ENCODE measurements at regions not wholly inside any gene's neighbourhood (a gene's known extent, or its start where the extent isn't known, plus 50 kb on each side); places are given as distances from the start of the nearest gene placed in this dataset.

DNA sequence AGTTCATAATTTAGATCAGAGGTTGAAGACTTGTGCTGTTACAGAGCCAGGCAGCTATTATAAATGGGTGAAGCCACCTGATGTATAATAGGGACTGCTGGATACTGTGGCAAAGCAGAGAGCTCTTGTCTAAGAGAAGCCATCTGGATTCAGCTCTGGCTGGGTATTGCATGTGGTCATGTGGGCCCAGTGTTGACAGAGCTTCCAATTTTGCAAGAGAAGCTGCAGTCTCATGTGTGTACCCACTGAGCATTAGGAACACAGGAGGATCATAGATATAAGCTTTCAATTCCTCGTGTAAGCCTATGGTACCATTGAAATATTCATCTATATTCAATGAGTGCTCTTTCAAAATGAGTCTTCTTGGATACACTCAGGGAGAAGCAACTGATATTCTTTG lies 303.9 kb upstream of the SLCO3A1 start:
- in situ Hi-C loops (cut with MboI) (no loop called here), intact Hi-C loops (cut with micrococcal nuclease) (no loop called here)
- ChIA-PET CTCF (ENCODE audit: low intra/inter-chr PET ratio) (no interaction called here), POLR2A (interaction anchor here (2.0 kb wide), 1 partner anchor 12 kb away, joined by 7 read pairs; no protein-coding TSS in a partner anchor)
- Histone ChIP-seq H3K27ac (ENCODE audit: extremely low read depth, low read depth, low read length) (no peak overlapping the region), H3K79me2 (ENCODE audit: control insufficient read depth, insufficient read depth, low read length) (no peaks in the 10 kb centered on the region), H3K36me3 (ENCODE audit: control insufficient read depth, insufficient read depth, low read length) (no peaks in the 10 kb centered on the region), H4K20me1 (replicated peaks; ENCODE audit: control insufficient read depth, insufficient read depth, low read length) (no peaks in the 10 kb centered on the region), H3K4me1 (replicated peaks in 1 of 2; ENCODE audit: control insufficient read depth in 2 of 2, insufficient read depth in 2 of 2, low read length in 2 of 2) (no peaks in the 10 kb centered on the region), H3K27me3 (ENCODE audit: control insufficient read depth in 2 of 2, insufficient read depth in 2 of 2, low read length in 2 of 2) (peaks cover 7 to 24% of the 10 kb centered on the region in 2 experiments; a peak in 3 of 5 replicates), H3K9me3 (replicated peaks; ENCODE audit: control insufficient read depth, insufficient read depth, low read depth, low read length) (no peaks in the 10 kb centered on the region), H2AFZ (ENCODE audit: low read depth, low read length) (no peak overlapping the region), H3K9ac (ENCODE audit: insufficient read depth in 1 of 2, low read depth in 2 of 2, low read length in 2 of 2) (no peak overlapping the region), H3K4me2 (ENCODE audit: insufficient read depth, low read length) (no peak overlapping the region), H3K4me3 (no peak overlapping the region), H3K9me1 (ENCODE audit: control insufficient read depth, insufficient read depth, low read length) (no peaks in the 10 kb centered on the region)
- TF ChIP-seq HDAC3 (IDR thresholded peaks at IDR 0.05; ENCODE audit: borderline replicate concordance, partially characterized antibody), result no peak
- TF ChIP-seq TAL1 (IDR thresholded peaks at IDR 0.05), result no peak
- TF ChIP-seq, protein P1, sequence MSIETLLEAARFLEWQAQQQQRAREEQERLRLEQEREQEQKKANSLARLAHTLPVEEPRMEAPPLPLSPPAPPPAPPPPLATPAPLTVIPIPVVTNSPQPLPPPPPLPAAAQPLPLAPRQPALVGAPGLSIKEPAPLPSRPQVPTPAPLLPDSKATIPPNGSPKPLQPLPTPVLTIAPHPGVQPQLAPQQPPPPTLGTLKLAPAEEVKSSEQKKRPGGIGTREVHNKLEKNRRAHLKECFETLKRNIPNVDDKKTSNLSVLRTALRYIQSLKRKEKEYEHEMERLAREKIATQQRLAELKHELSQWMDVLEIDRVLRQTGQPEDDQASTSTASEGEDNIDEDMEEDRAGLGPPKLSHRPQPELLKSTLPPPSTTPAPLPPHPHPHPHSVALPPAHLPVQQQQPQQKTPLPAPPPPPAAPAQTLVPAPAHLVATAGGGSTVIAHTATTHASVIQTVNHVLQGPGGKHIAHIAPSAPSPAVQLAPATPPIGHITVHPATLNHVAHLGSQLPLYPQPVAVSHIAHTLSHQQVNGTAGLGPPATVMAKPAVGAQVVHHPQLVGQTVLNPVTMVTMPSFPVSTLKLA (conservative IDR thresholded peaks at IDR 0.05), result no peak
- no peak for TF ChIP-seq FOSL1 (tag; conservative IDR thresholded peaks at IDR 0.05)
- TF ChIP-seq RBM34 (IDR thresholded peaks at IDR 0.05; ENCODE audit: borderline replicate concordance, insufficient read depth, low read length), result no peak
- TF ChIP-seq, protein P2, sequence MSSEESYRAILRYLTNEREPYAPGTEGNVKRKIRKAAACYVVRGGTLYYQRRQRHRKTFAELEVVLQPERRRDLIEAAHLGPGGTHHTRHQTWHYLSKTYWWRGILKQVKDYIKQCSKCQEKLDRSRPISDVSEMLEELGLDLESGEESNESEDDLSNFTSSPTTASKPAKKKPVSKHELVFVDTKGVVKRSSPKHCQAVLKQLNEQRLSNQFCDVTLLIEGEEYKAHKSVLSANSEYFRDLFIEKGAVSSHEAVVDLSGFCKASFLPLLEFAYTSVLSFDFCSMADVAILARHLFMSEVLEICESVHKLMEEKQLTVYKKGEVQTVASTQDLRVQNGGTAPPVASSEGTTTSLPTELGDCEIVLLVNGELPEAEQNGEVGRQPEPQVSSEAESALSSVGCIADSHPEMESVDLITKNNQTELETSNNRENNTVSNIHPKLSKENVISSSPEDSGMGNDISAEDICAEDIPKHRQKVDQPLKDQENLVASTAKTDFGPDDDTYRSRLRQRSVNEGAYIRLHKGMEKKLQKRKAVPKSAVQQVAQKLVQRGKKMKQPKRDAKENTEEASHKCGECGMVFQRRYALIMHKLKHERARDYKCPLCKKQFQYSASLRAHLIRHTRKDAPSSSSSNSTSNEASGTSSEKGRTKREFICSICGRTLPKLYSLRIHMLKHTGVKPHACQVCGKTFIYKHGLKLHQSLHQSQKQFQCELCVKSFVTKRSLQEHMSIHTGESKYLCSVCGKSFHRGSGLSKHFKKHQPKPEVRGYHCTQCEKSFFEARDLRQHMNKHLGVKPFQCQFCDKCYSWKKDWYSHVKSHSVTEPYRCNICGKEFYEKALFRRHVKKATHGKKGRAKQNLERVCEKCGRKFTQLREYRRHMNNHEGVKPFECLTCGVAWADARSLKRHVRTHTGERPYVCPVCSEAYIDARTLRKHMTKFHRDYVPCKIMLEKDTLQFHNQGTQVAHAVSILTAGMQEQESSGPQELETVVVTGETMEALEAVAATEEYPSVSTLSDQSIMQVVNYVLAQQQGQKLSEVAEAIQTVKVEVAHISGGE (CRISPR knock-in tag; IDR thresholded peaks at IDR 0.05), result no peak
- no peak for TF ChIP-seq SAFB (IDR thresholded peaks at IDR 0.05; ENCODE audit: borderline replicate concordance, low read depth, low read length)
- no peak for TF ChIP-seq NFE2 (IDR thresholded peaks at IDR 0.05; ENCODE audit: low read depth)
- no peak for TF ChIP-seq ZBTB7A (IDR thresholded peaks at IDR 0.05; ENCODE audit: borderline replicate concordance, control insufficient read depth, low read depth, low read length)
- TF ChIP-seq ZNF699 (CRISPR knock-in tag; IDR thresholded peaks at IDR 0.05; ENCODE audit: insufficient replicate concordance), result no peak
- TF ChIP-seq, protein P3, sequence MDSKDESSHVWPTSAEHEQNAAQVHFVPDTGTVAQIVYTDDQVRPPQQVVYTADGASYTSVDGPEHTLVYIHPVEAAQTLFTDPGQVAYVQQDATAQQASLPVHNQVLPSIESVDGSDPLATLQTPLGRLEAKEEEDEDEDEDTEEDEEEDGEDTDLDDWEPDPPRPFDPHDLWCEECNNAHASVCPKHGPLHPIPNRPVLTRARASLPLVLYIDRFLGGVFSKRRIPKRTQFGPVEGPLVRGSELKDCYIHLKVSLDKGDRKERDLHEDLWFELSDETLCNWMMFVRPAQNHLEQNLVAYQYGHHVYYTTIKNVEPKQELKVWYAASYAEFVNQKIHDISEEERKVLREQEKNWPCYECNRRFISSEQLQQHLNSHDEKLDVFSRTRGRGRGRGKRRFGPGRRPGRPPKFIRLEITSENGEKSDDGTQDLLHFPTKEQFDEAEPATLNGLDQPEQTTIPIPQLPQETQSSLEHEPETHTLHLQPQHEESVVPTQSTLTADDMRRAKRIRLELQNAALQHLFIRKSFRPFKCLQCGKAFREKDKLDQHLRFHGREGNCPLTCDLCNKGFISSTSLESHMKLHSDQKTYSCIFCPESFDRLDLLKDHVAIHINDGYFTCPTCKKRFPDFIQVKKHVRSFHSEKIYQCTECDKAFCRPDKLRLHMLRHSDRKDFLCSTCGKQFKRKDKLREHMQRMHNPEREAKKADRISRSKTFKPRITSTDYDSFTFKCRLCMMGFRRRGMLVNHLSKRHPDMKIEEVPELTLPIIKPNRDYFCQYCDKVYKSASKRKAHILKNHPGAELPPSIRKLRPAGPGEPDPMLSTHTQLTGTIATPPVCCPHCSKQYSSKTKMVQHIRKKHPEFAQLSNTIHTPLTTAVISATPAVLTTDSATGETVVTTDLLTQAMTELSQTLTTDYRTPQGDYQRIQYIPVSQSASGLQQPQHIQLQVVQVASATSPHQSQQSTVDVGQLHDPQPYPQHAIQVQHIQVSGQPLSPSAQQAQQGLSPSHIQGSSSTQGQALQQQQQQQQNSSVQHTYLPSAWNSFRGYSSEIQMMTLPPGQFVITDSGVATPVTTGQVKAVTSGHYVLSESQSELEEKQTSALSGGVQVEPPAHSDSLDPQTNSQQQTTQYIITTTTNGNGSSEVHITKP (IDR thresholded peaks at IDR 0.05; ENCODE audit: partially characterized antibody), result no peak
- TF ChIP-seq ZNF436 (CRISPR knock-in tag; IDR thresholded peaks at IDR 0.05), result no peak
- DNase-seq (ENCODE audit: extremely low read depth in 1 of 4, low spot score in 3 of 4) (no peak), FAIRE-seq (no peak), ATAC-seq (no peak)
- BruUV-seq (replicated peaks), result no TSS peak
- WGBS (ENCODE audit: insufficient coverage, low coverage, missing lambda C conversion rate), result 0% methylated on average over 1 of the region's 1 CpG
